HepG2 (cell line): ENCODE measurements at regions not wholly inside any gene's neighbourhood (a gene's known extent, or its start where the extent isn't known, plus 50 kb on each side); places are given as distances from the start of the nearest gene placed in this dataset.

Source experiments
- ATAC-seq: fragments of 200-7000 bp; cut with Tn5 transposase; 3 replicates; pipeline ENCODE4 v1.9.1; 2020; ENCODE audit warnings: mild to moderate bottlenecking, moderate library complexity
- BruUV-seq: library from RNA; stranded (reverse); fragments of 400-500 nt; replicated peaks from 2 replicates; lab custom pipeline; 2021; lab: Mats Ljungman, UMichigan
- CTCF ChIA-PET: fragments of 300-600 bp; formaldehyde crosslinking; extraction: SDS; loops from one replicate; lab custom pipeline; 2021; ENCODE audit warnings: low total read pairs, inconsistent platforms, low intra/inter-chr PET ratio; lab: Yijun Ruan, JAX
- POLR2A ChIA-PET: fragments of 350-600 bp; sonication (Branson Sonifier 250); formaldehyde crosslinking; loops from one replicate; lab custom pipeline; 2020; ENCODE audit warnings: antibody characterized with exemption, inconsistent platforms; lab: Yijun Ruan, JAX
- DNase-seq: peaks from one replicate; pipeline ENCODE4 v3.0.0-alpha.2; 2015; ENCODE audit warnings: low spot score
- FAIRE-seq: peaks from 3 replicates; lab custom pipeline; 2011; peaks lifted over from hg19 to GRCh38; lab: Jason Lieb, UNC
- H2AFZ ChIP-seq: one replicate; pipeline ENCODE4 v1.6.1; 2011; ENCODE audit warnings: low read length, inconsistent platforms
- H3K27ac ChIP-seq: fragments of 300-600 bp; 3 replicates; pipeline ENCODE4 v1.8.0; 2011; ENCODE audit warnings: mixed run types, mild to moderate bottlenecking, mixed read lengths, low read length, inconsistent platforms; ENCODE audit not compliant: insufficient read depth; ENCODE audit errors: extremely low read length
- H3K27me3 ChIP-seq, 2 experiments: fragments of 200-600 bp in 1 of 2; 2 replicates in 1 of 2; 3 replicates in 1 of 2; pipeline versions ENCODE4 v1.6.0 to v1.8.0; 2011; ENCODE audit warnings: low read length in 2 of 2, mild to moderate bottlenecking in 2 of 2, moderate library complexity in 2 of 2, inconsistent platforms in 1 of 2; ENCODE audit not compliant: insufficient read depth in 2 of 2, control insufficient read depth in 1 of 2
- H3K36me3 ChIP-seq, 2 experiments: fragments of 200-600 bp in 1 of 2; replicated peaks in 1 of 2; 2 replicates in 1 of 2; 3 replicates in 1 of 2; pipeline versions ENCODE4 v1.5.1 to v1.8.0; 2011; ENCODE audit warnings: low read length in 2 of 2, inconsistent platforms in 1 of 2; ENCODE audit not compliant: insufficient read depth in 2 of 2, control insufficient read depth in 1 of 2
- H3K4me1 ChIP-seq: 2 replicates; pipeline ENCODE4 v1.5.1; 2012; ENCODE audit warnings: low read length, inconsistent platforms; ENCODE audit not compliant: insufficient read depth
- H3K4me2 ChIP-seq: 2 replicates; pipeline ENCODE4 v1.6.0; 2011; ENCODE audit warnings: low read depth, low read length, inconsistent platforms
- H3K4me3 ChIP-seq, 3 experiments: fragments of 200-600 bp in 1 of 3; sonication (generic), shearing (Covaris generic) in 1 of 3; replicated peaks in 1 of 3; 2 replicates each; pipeline ENCODE4 v1.5.1; 2011 to 2016; ENCODE audit warnings: low read length in 3 of 3, inconsistent platforms in 2 of 3, low read depth in 2 of 3, mild to moderate bottlenecking in 2 of 3, control low read depth in 1 of 3, mixed read lengths in 1 of 3; ENCODE audit not compliant: insufficient read depth in 1 of 3
- H3K79me2 ChIP-seq: one replicate; pipeline ENCODE4 v1.6.1; 2011; ENCODE audit warnings: low read length, inconsistent platforms; ENCODE audit not compliant: insufficient read depth
- H3K9ac ChIP-seq: 2 replicates; pipeline ENCODE4 v1.6.0; 2011; ENCODE audit warnings: mild to moderate bottlenecking, low read depth, low read length, inconsistent platforms; ENCODE audit not compliant: insufficient read depth
- H3K9me3 ChIP-seq: 2 replicates; pipeline ENCODE4 v1.5.1; 2012; ENCODE audit warnings: mild to moderate bottlenecking, low read length
- H4K20me1 ChIP-seq: 2 replicates; pipeline ENCODE4 v1.6.0; 2011; ENCODE audit warnings: inconsistent platforms, mild to moderate bottlenecking, low read length, moderate library complexity; ENCODE audit not compliant: insufficient read depth
- FOXC1 ChIP-seq: sonication (generic); formaldehyde crosslinking; IDR thresholded peaks from 2 replicates; pipeline ENCODE4 v1.8.0; 2022; ENCODE audit warnings: mild to moderate bottlenecking, missing genetic modification reagents, borderline replicate concordance
- POLR2A ChIP-seq, 2 experiments: IDR thresholded peaks; 2 replicates each; pipeline ENCODE4 v1.6.1; 2011; ENCODE audit warnings: low read depth in 2 of 2, low read length in 2 of 2, mild to moderate bottlenecking in 1 of 2, moderate library complexity in 1 of 2; ENCODE audit not compliant: insufficient read depth in 1 of 2
- ZNF207 ChIP-seq: fragments of 450-650 bp; IDR thresholded peaks from 2 replicates; pipeline ENCODE4 v1.6.1; 2016; ENCODE audit warnings: antibody characterized with exemption, borderline replicate concordance
- ZNF260 ChIP-seq: sonication (generic); formaldehyde crosslinking; IDR thresholded peaks from 2 replicates; pipeline ENCODE4 v1.4.0; 2020; ENCODE audit warnings: missing genetic modification reagents, low read depth, mild to moderate bottlenecking, borderline replicate concordance
- ZNF546 ChIP-seq: sonication (generic); formaldehyde crosslinking; conservative IDR thresholded peaks from 2 replicates; pipeline ENCODE4 v1.8.1; 2023; ENCODE audit warnings: mild to moderate bottlenecking, missing genetic modification reagents
- ZNF761 ChIP-seq: sonication (generic); formaldehyde crosslinking; conservative IDR thresholded peaks from 2 replicates; pipeline ENCODE4 v1.4.0; 2020; ENCODE audit warnings: mild to moderate bottlenecking, missing genetic modification reagents
- WGBS: methylation state at CpG from one replicate; pipeline ENCODE4 v1.1.6; 2017; ENCODE audit warnings: low lambda C conversion rate; 5-methylcytosine and 5-hydroxymethylcytosine counted together
- in situ Hi-C: cut with HindIII; loops from 2 replicates; pipeline ENCODE4 v1.10.0; 2017; ENCODE audit warnings: low pct_unique_long_range_greater_than_20kb; ENCODE audit not compliant: extremely low pct_ligation_motif_present
- intact Hi-C: fragments of 100-400 bp; cut with micrococcal nuclease; formaldehyde crosslinking; loops from one replicate; pipeline ENCODE4 v1.10.0; 2022; ENCODE audit not compliant: unreplicated experiment

DNA sequence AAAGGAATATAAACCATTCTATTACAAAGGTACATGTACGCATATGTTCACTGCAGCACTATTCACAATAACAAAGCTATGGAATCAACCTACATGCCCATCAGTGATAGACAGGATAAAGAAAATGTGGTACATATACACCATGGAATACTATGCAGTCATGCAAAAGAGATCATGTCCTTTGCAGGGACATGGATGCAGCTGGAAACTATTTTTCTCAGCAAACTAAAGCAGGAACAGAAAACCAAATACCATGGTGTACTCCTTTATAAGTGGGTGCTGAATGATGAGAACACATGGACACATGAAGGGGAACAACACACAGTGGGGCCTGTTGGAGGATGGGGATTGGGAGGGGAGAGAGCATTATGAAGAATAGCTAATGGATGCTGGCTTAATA is 104.6 kb upstream of the CENPW start:
- WGBS, result 100% methylated on average over 1 of the region's 1 CpG
- FAIRE-seq, result no peak
- no peak for ATAC-seq
- ChIA-PET POLR2A (no interaction called here), CTCF (no interaction called here)
- TF ChIP-seq ZNF207 (no peak), POLR2A (IDR thresholded peaks at IDR 0.05; ENCODE audit: insufficient read depth in 1 of 2, low read depth in 2 of 2, low read length in 2 of 2) (no peak), ZNF260 (CRISPR knock-in tag) (0 out of 2 replicates have a peak, but pooled peaks have one; percentile 65), ZNF761 (CRISPR knock-in tag) (no peak), ZNF546 (CRISPR knock-in tag) (no peak)
- Histone ChIP-seq H3K9me3 (no peaks in the 10 kb centered on the region), H3K27me3 (no peaks in the 10 kb centered on the region), H3K79me2 (no peaks in the 10 kb centered on the region), H3K27ac (no peak overlapping the region), H3K4me1 (no peaks in the 10 kb centered on the region), H3K36me3 (no peaks in the 10 kb centered on the region), H2AFZ (no peak overlapping the region), H4K20me1 (no peaks in the 10 kb centered on the region), H3K4me3 (no peak overlapping the region), H3K9ac (no peak overlapping the region), H3K4me2 (no peak overlapping the region)
- in situ Hi-C loops (no loop called here), intact Hi-C loops (no loop called here)
- no TSS peak for BruUV-seq
- no peak for DNase-seq

DNA sequence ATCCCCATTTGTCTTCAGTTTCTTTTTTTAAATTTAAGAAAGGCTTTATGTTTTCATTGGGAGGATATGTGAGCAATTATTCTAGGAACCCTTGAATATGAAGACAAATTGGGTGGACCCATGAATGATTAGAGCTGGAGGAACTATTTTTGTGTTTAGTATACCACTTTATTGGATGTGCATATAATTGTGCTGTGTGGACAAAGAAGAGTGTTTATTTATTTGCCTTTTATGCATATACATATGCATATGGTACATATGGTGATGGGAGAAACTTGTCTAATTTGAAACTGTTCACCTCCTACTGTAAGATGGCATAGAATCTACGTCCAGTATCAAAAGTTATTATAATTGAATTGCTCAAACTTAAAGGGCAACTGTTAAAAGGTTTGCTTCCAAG is 94.8 kb upstream of the CENPW start:
- 98% methylated on average over 1 of the region's 1 CpG for WGBS
- no peak for FAIRE-seq

More for the DNA sequence above, 94.8 kb upstream of the CENPW start:
- H3K4me2 ChIP-seq, result no peak overlapping the region
- no TSS peak for BruUV-seq
- in situ Hi-C loops (no loop called here), intact Hi-C loops (no loop called here)
- ChIA-PET CTCF (no interaction called here), POLR2A (no interaction called here)
- DNase-seq (no peak), ATAC-seq (no peak)
- no peak overlapping the region for H2AFZ ChIP-seq
- H3K9me3 ChIP-seq, result no peaks in the 10 kb centered on the region
- no peaks in the 10 kb centered on the region for H3K79me2 ChIP-seq
- no peaks in the 10 kb centered on the region for H4K20me1 ChIP-seq
- H3K27me3 ChIP-seq, result no peaks in the 10 kb centered on the region
- H3K4me1 ChIP-seq, result no peaks in the 10 kb centered on the region
- no peak overlapping the region for H3K4me3 ChIP-seq
- H3K9ac ChIP-seq, result no peak overlapping the region
- no peaks in the 10 kb centered on the region for H3K36me3 ChIP-seq
- no peak overlapping the region for H3K27ac ChIP-seq
- no peak for TF ChIP-seq FOXC1 (CRISPR knock-in tag)
- TF ChIP-seq, all 625 proteins: peak for 0
